Sigmoid colon (tissue), 4 donors: ENCODE measurements at regions not wholly inside any gene's neighbourhood (a gene's known extent, or its start where the extent isn't known, plus 50 kb on each side); places are given as distances from the start of the nearest gene placed in this dataset.

ENCODE experiments used
- CTCF ChIP-seq, 4 experiments: fragments of 450-650 bp in 3 of 4; fragments of 200-600 bp in 1 of 4; IDR thresholded peaks; one replicate each; pipeline ENCODE4 v1.5.1; 2016 to 2019; ENCODE audit warnings: antibody characterized with exemption in 4 of 4, mild to moderate bottlenecking in 3 of 4, moderate library complexity in 2 of 4
- EP300 ChIP-seq, 4 donors: sonication (generic); formaldehyde crosslinking; IDR thresholded peaks; one replicate each; pipeline ENCODE4 v1.6.1; 2017; ENCODE audit warnings: antibody characterized with exemption in 4 of 4
- POLR2A ChIP-seq, 2 donors: fragments of 450-650 bp; IDR thresholded peaks; one replicate each; pipeline ENCODE4 v1.6.1; 2016; ENCODE audit warnings: antibody characterized with exemption in 2 of 2, mild to moderate bottlenecking in 2 of 2, moderate library complexity in 2 of 2
- POLR2AphosphoS5 ChIP-seq, 4 donors: sonication (generic); formaldehyde crosslinking; IDR thresholded peaks; one replicate each; pipeline ENCODE4 v1.6.1; 2017; ENCODE audit warnings: antibody characterized with exemption in 4 of 4

DNA sequence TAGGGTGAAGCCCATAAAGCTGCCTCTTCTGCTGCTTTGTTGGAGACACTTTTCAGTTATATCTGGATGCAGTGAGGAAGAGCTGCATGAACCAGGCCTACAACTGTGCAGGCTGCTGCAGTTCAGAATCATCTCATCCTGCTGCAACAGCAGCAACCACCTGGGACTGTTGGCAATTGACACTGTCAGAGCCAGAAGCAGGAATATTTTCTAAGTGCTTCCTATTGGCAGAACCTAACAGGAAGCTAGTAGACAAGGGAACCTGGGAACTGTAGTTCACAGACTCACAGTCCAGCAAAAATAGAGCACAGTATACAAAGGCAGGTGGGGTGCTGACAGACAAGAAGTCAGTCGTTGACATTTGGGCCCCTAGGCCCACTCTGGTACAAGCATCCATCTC is 452.9 kb upstream of the SPRED2 start:
- TF ChIP-seq CTCF (IDR thresholded peaks at IDR 0.05): no peak
- no peak for TF ChIP-seq POLR2AphosphoS5 (IDR thresholded peaks at IDR 0.05)
- TF ChIP-seq POLR2A (IDR thresholded peaks at IDR 0.05): no peak
- TF ChIP-seq EP300 (IDR thresholded peaks at IDR 0.05): no peak
